ENCODE measurements at regions not wholly inside any gene's neighbourhood (a gene's known extent, or its start where the extent isn't known, plus 50 kb on each side); places are given as distances from the start of the nearest gene placed in this dataset.

GRCh38 chr16:5709889-5710288 lies 612.3 kb upstream of the EEF2KMT start:
- no peak overlapping the region for H2BK5ac ChIP-seq (ENCODE audit: low read depth, low read length, poor library complexity, severe bottlenecking)
- H3K27me3 ChIP-seq (ENCODE audit: control insufficient read depth, insufficient read depth, low read length), result no peaks in the 10 kb centered on the region
- no peak overlapping the region for H3K14ac ChIP-seq (replicated peaks; ENCODE audit: low read depth, low read length)
- no peaks in the 10 kb centered on the region for H3K36me3 ChIP-seq (ENCODE audit: control insufficient read depth, insufficient read depth, low read length)
- H3K4me1 ChIP-seq (ENCODE audit: control insufficient read depth, insufficient read depth, low read length), result no peaks in the 10 kb centered on the region
- H2AK5ac ChIP-seq (ENCODE audit: low read depth, low read length), result no peak overlapping the region
- intact Hi-C loops (cut with micrococcal nuclease), result no loop called here
- H3K9me1 ChIP-seq (ENCODE audit: insufficient read depth, low read length), result no peaks in the 10 kb centered on the region
- no peak overlapping the region for H4K8ac ChIP-seq (ENCODE audit: low read depth in 2 of 2, low read length in 2 of 2)
- no CpG with 5 or more reads among the region's 6 CpGs for WGBS, 2 experiments (ENCODE audit: extremely low coverage in 2 of 2, insufficient read length in 1 of 2)
- dilution Hi-C loops (cut with HindIII; ENCODE audit: low sequenced_read_pairs, unreplicated experiment), result no loop called here
- no peak overlapping the region for H4K91ac ChIP-seq (ENCODE audit: insufficient read depth, low read depth, low read length)
- peaks cover 22% of the 10 kb centered on the region for H3K9me3 ChIP-seq (ENCODE audit: control insufficient read depth, insufficient read depth, low read length)
- CTCF ChIA-PET, result no interaction called here
- no peak overlapping the region for H3K4me2 ChIP-seq (ENCODE audit: low read depth, low read length)
- no peak overlapping the region for H3K4ac ChIP-seq (ENCODE audit: low read depth, low read length)
- H4K20me1 ChIP-seq (ENCODE audit: insufficient read depth, low read length), result no peaks in the 10 kb centered on the region
- H3K9ac ChIP-seq (ENCODE audit: low read depth, low read length), result no peak overlapping the region
- DNase-seq (peak; percentile 0), ATAC-seq (ENCODE audit: low read depth) (no peak)
- no peak overlapping the region for H3K27ac ChIP-seq (ENCODE audit: insufficient read depth, low read length)
- no peak overlapping the region for H3K18ac ChIP-seq (ENCODE audit: low read depth, low read length)
- no peak overlapping the region for H2AK9ac ChIP-seq (replicated peaks; ENCODE audit: low read depth, low read length, poor library complexity)
- in situ Hi-C loops (cut with MboI; ENCODE audit: low sequenced_read_pairs), result no loop called here
- no peak overlapping the region for H2AFZ ChIP-seq (replicated peaks; ENCODE audit: low read length, poor library complexity)
- no TSS peak for BruUV-seq (replicated peaks)
- POLR2A ChIA-PET (ENCODE audit: unreplicated experiment), result no interaction called here
- H2BK120ac ChIP-seq (ENCODE audit: low read depth, low read length), result no peak overlapping the region
- H3K23ac ChIP-seq (ENCODE audit: low read depth, low read length), result no peak overlapping the region
- TF ChIP-seq MAFK (IDR thresholded peaks at IDR 0.05; ENCODE audit: low read depth, low read length) (no peak), MAZ (IDR thresholded peaks at IDR 0.05; ENCODE audit: borderline replicate concordance, low read depth, low read length) (no peak), NFE2L2 (IDR thresholded peaks at IDR 0.05; ENCODE audit: low read depth, low read length) (no peak), RCOR1 (IDR thresholded peaks at IDR 0.05; ENCODE audit: insufficient replicate concordance, low read length) (no peak), CEBPB (IDR thresholded peaks at IDR 0.05; ENCODE audit: low read depth, low read length) (no peak), CTCF (conservative IDR thresholded peaks at IDR 0.05; ENCODE audit: low read depth, low read length) (no peak), MXI1 (IDR thresholded peaks at IDR 0.05; ENCODE audit: borderline replicate concordance, low read depth, low read length) (no peak), SMC3 (IDR thresholded peaks at IDR 0.05; ENCODE audit: low read depth, low read length) (no peak), RFX5 (IDR thresholded peaks at IDR 0.05; ENCODE audit: low read depth, low read length) (no peak), FOS (IDR thresholded peaks at IDR 0.05; ENCODE audit: low read depth, low read length) (no peak), BHLHE40 (IDR thresholded peaks at IDR 0.05; ENCODE audit: low read depth, low read length) (no peak), CHD1 (IDR thresholded peaks at IDR 0.05; ENCODE audit: low read depth, low read length) (no peak), POLR2A (IDR thresholded peaks at IDR 0.05; ENCODE audit: low read depth, low read length) (no peak), RAD21 (IDR thresholded peaks at IDR 0.05; ENCODE audit: low read length) (no peak)
- TF ChIP-seq, protein P1, sequence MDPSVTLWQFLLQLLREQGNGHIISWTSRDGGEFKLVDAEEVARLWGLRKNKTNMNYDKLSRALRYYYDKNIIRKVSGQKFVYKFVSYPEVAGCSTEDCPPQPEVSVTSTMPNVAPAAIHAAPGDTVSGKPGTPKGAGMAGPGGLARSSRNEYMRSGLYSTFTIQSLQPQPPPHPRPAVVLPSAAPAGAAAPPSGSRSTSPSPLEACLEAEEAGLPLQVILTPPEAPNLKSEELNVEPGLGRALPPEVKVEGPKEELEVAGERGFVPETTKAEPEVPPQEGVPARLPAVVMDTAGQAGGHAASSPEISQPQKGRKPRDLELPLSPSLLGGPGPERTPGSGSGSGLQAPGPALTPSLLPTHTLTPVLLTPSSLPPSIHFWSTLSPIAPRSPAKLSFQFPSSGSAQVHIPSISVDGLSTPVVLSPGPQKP (IDR thresholded peaks at IDR 0.05; ENCODE audit: borderline replicate concordance, low read depth, low read length), result no peak
- TF ChIP-seq, protein P2, sequence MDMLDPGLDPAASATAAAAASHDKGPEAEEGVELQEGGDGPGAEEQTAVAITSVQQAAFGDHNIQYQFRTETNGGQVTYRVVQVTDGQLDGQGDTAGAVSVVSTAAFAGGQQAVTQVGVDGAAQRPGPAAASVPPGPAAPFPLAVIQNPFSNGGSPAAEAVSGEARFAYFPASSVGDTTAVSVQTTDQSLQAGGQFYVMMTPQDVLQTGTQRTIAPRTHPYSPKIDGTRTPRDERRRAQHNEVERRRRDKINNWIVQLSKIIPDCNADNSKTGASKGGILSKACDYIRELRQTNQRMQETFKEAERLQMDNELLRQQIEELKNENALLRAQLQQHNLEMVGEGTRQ (IDR thresholded peaks at IDR 0.05; ENCODE audit: low read depth, low read length), result no peak
- H2BK15ac ChIP-seq (ENCODE audit: low read depth, low read length), result no peak overlapping the region
- no peak overlapping the region for H4K5ac ChIP-seq (ENCODE audit: low read depth, low read length)
- no peak overlapping the region for H2BK20ac ChIP-seq (ENCODE audit: low read depth, low read length)
- no peaks in the 10 kb centered on the region for H3K79me1 ChIP-seq (ENCODE audit: low read depth in 1 of 2, low read length in 2 of 2)
- H3K56ac ChIP-seq (ENCODE audit: extremely low read depth, insufficient read depth, low read length), result no peak overlapping the region
- H3K4me3 ChIP-seq (ENCODE audit: insufficient read depth, low read depth, low read length), result no peak overlapping the region
